GM21825 (cell line): ENCODE measurements at regions not wholly inside any gene's neighbourhood (a gene's known extent, or its start where the extent isn't known, plus 50 kb on each side); places are given as distances from the start of the nearest gene placed in this dataset.

ENCODE experiments used
- ATAC-seq: cut with Tn5 transposase; IDR thresholded peaks from one replicate; pipeline ENCODE4 v1.9.1; 2021; ENCODE audit warnings: mild to moderate bottlenecking, moderate library complexity; ENCODE audit not compliant: unreplicated experiment

- no peak for ATAC-seq
Measured at GRCh38 chr5:136811551-136811950, 446.2 kb upstream of the TRPC7 start.

- no peak for ATAC-seq
Measured at GRCh38 chr5:136811086-136811485, 445.7 kb upstream of the TRPC7 start.

GRCh38 chr5:136810261-136810801 is 445.0 kb upstream of the TRPC7 start:
- ATAC-seq = no peak

GRCh38 chr5:136809382-136809781 is 444.0 kb upstream of the TRPC7 start:
- ATAC-seq = no peak

GRCh38 chr5:136808756-136809155 is 443.4 kb upstream of the TRPC7 start:
- no peak for ATAC-seq

GRCh38 chr5:136805466-136805865 is 440.1 kb upstream of the TRPC7 start:
- no peak for ATAC-seq

- no peak for ATAC-seq
Measured at GRCh38 chr5:136802383-136802782, 437.0 kb upstream of the TRPC7 start.

GRCh38 chr5:136799806-136800372 is 434.5 kb upstream of the TRPC7 start:
- no peak for ATAC-seq

GRCh38 chr5:136793300-136793699 is 428.0 kb upstream of the TRPC7 start:
- ATAC-seq = no peak

- ATAC-seq = no peak
Measured at GRCh38 chr5:136781464-136781863, 416.1 kb upstream of the TRPC7 start.

GRCh38 chr5:136780518-136780917 is 415.2 kb upstream of the TRPC7 start:
- ATAC-seq = no peak

GRCh38 chr5:136776022-136776927 is 410.9 kb upstream of the TRPC7 start:
- no peak for ATAC-seq

- no peak for ATAC-seq
Measured at GRCh38 chr5:136772491-136772890, 407.1 kb upstream of the TRPC7 start.

- ATAC-seq = peak; percentile 74
Measured at GRCh38 chr5:136769900-136770684, 404.7 kb upstream of the TRPC7 start.

GRCh38 chr5:136769093-136769492 is 403.7 kb upstream of the TRPC7 start:
- no peak for ATAC-seq

GRCh38 chr5:136768457-136768856 is 403.1 kb upstream of the TRPC7 start:
- peak; percentile 54 for ATAC-seq

GRCh38 chr5:136766456-136766855 is 401.1 kb upstream of the TRPC7 start:
- no peak for ATAC-seq

GRCh38 chr5:136764601-136765000 is 399.3 kb upstream of the TRPC7 start:
- ATAC-seq = no peak

- ATAC-seq = no peak
Measured at GRCh38 chr5:136763548-136763947, 398.2 kb upstream of the TRPC7 start.

- ATAC-seq = no peak
Measured at GRCh38 chr5:136754216-136754615, 388.9 kb upstream of the TRPC7 start.

GRCh38 chr5:136750224-136750862 is 385.0 kb upstream of the TRPC7 start:
- no peak for ATAC-seq
